HepG2 (cell line): ENCODE measurements at regions not wholly inside any gene's neighbourhood (a gene's known extent, or its start where the extent isn't known, plus 50 kb on each side); places are given as distances from the start of the nearest gene placed in this dataset.

ENCODE experiments used
- ATAC-seq: fragments of 200-7000 bp; cut with Tn5 transposase; 3 replicates; pipeline ENCODE4 v1.9.1; 2020; ENCODE audit warnings: mild to moderate bottlenecking, moderate library complexity
- BruUV-seq: library from RNA; stranded (reverse); fragments of 400-500 nt; replicated peaks from 2 replicates; lab custom pipeline; 2021; lab: Mats Ljungman, UMichigan
- CTCF ChIA-PET: fragments of 300-600 bp; formaldehyde crosslinking; extraction: SDS; loops from one replicate; lab custom pipeline; 2021; ENCODE audit warnings: low total read pairs, inconsistent platforms, low intra/inter-chr PET ratio; lab: Yijun Ruan, JAX
- POLR2A ChIA-PET: fragments of 350-600 bp; sonication (Branson Sonifier 250); formaldehyde crosslinking; loops from one replicate; lab custom pipeline; 2020; ENCODE audit warnings: antibody characterized with exemption, inconsistent platforms; lab: Yijun Ruan, JAX
- DNase-seq: peaks from one replicate; pipeline ENCODE4 v3.0.0-alpha.2; 2015; ENCODE audit warnings: low spot score
- FAIRE-seq: peaks from 3 replicates; lab custom pipeline; 2011; peaks lifted over from hg19 to GRCh38; lab: Jason Lieb, UNC
- H2AFZ ChIP-seq: one replicate; pipeline ENCODE4 v1.6.1; 2011; ENCODE audit warnings: low read length, inconsistent platforms
- H3K27ac ChIP-seq: fragments of 300-600 bp; 3 replicates; pipeline ENCODE4 v1.8.0; 2011; ENCODE audit warnings: mixed run types, mild to moderate bottlenecking, mixed read lengths, low read length, inconsistent platforms; ENCODE audit not compliant: insufficient read depth; ENCODE audit errors: extremely low read length
- H3K27me3 ChIP-seq, 2 experiments: fragments of 200-600 bp in 1 of 2; 2 replicates in 1 of 2; 3 replicates in 1 of 2; pipeline versions ENCODE4 v1.6.0 to v1.8.0; 2011; ENCODE audit warnings: low read length in 2 of 2, mild to moderate bottlenecking in 2 of 2, moderate library complexity in 2 of 2, inconsistent platforms in 1 of 2; ENCODE audit not compliant: insufficient read depth in 2 of 2, control insufficient read depth in 1 of 2
- H3K36me3 ChIP-seq, 2 experiments: fragments of 200-600 bp in 1 of 2; replicated peaks in 1 of 2; 2 replicates in 1 of 2; 3 replicates in 1 of 2; pipeline versions ENCODE4 v1.5.1 to v1.8.0; 2011; ENCODE audit warnings: low read length in 2 of 2, inconsistent platforms in 1 of 2; ENCODE audit not compliant: insufficient read depth in 2 of 2, control insufficient read depth in 1 of 2
- H3K4me1 ChIP-seq: 2 replicates; pipeline ENCODE4 v1.5.1; 2012; ENCODE audit warnings: low read length, inconsistent platforms; ENCODE audit not compliant: insufficient read depth
- H3K4me2 ChIP-seq: 2 replicates; pipeline ENCODE4 v1.6.0; 2011; ENCODE audit warnings: low read depth, low read length, inconsistent platforms
- H3K4me3 ChIP-seq, 3 experiments: fragments of 200-600 bp in 1 of 3; sonication (generic), shearing (Covaris generic) in 1 of 3; replicated peaks in 1 of 3; 2 replicates each; pipeline ENCODE4 v1.5.1; 2011 to 2016; ENCODE audit warnings: low read length in 3 of 3, inconsistent platforms in 2 of 3, low read depth in 2 of 3, mild to moderate bottlenecking in 2 of 3, control low read depth in 1 of 3, mixed read lengths in 1 of 3; ENCODE audit not compliant: insufficient read depth in 1 of 3
- H3K79me2 ChIP-seq: one replicate; pipeline ENCODE4 v1.6.1; 2011; ENCODE audit warnings: low read length, inconsistent platforms; ENCODE audit not compliant: insufficient read depth
- H3K9ac ChIP-seq: 2 replicates; pipeline ENCODE4 v1.6.0; 2011; ENCODE audit warnings: mild to moderate bottlenecking, low read depth, low read length, inconsistent platforms; ENCODE audit not compliant: insufficient read depth
- H3K9me3 ChIP-seq: 2 replicates; pipeline ENCODE4 v1.5.1; 2012; ENCODE audit warnings: mild to moderate bottlenecking, low read length
- H4K20me1 ChIP-seq: 2 replicates; pipeline ENCODE4 v1.6.0; 2011; ENCODE audit warnings: inconsistent platforms, mild to moderate bottlenecking, low read length, moderate library complexity; ENCODE audit not compliant: insufficient read depth
- ARNT ChIP-seq: fragments of 450-650 bp; IDR thresholded peaks from 2 replicates; pipeline ENCODE4 v1.6.1; 2017
- FOXA1 ChIP-seq, 2 experiments: fragments of 450-650 bp in 1 of 2; sonication (generic) in 1 of 2; formaldehyde crosslinking in 1 of 2; IDR thresholded peaks; 2 replicates each; pipeline versions ENCODE4 v1.4.0 to v1.6.1; 2016 to 2020; ENCODE audit warnings: missing genetic modification reagents in 1 of 2
- GABPB1 ChIP-seq: IDR thresholded peaks from 2 replicates; pipeline ENCODE4 v1.6.1; 2016; ENCODE audit warnings: mild to moderate bottlenecking, missing genetic modification reagents, moderate library complexity, missing compliant biosample characterization
- HOXA9 ChIP-seq: sonication (generic); formaldehyde crosslinking; IDR thresholded peaks from 2 replicates; pipeline ENCODE4 v1.8.1; 2022; ENCODE audit warnings: missing genetic modification reagents, mild to moderate bottlenecking, moderate library complexity, borderline replicate concordance
- MBNL3 ChIP-seq: fragments of 250-450 bp; sonication (Bioruptor Pico); conservative IDR thresholded peaks from 2 replicates; pipeline ENCODE4 v1.8.0; 2022; ENCODE audit warnings: mild to moderate bottlenecking, inconsistent platforms
- SMC3 ChIP-seq: IDR thresholded peaks from 2 replicates; pipeline ENCODE4 v1.6.1; 2011; ENCODE audit warnings: low read length, improper control_type of control experiment
- STAG1 ChIP-seq: sonication (generic); formaldehyde crosslinking; IDR thresholded peaks from 2 replicates; pipeline ENCODE4 v1.4.0; 2020; ENCODE audit warnings: missing genetic modification reagents
- TEAD3 ChIP-seq: optimal IDR thresholded peaks from 2 replicates; pipeline ENCODE3; 2016; ENCODE audit warnings: borderline replicate concordance
- U2AF2 ChIP-seq: fragments of 200-400 bp; formaldehyde crosslinking; IDR thresholded peaks from 2 replicates; pipeline ENCODE4 v1.6.1; 2017; ENCODE audit warnings: low read depth, mild to moderate bottlenecking, low read length
- ZBTB42 ChIP-seq: sonication (generic); formaldehyde crosslinking; IDR thresholded peaks from 2 replicates; pipeline ENCODE4 v1.5.0; 2020; ENCODE audit warnings: mild to moderate bottlenecking, missing genetic modification reagents
- ZFYVE20 ChIP-seq: sonication (generic); formaldehyde crosslinking; IDR thresholded peaks from 2 replicates; pipeline ENCODE4 v1.8.0; 2023; ENCODE audit warnings: low read depth, mild to moderate bottlenecking, moderate library complexity, missing genetic modification reagents, borderline replicate concordance
- ZKSCAN5 ChIP-seq: sonication (generic); formaldehyde crosslinking; IDR thresholded peaks from 2 replicates; pipeline ENCODE4 v1.5.1; 2020; ENCODE audit warnings: mild to moderate bottlenecking, missing genetic modification reagents
- ZNF253 ChIP-seq: sonication (generic); formaldehyde crosslinking; IDR thresholded peaks from 2 replicates; pipeline ENCODE4 v1.8.0; 2022; ENCODE audit warnings: mild to moderate bottlenecking, missing genetic modification reagents, borderline replicate concordance
- ZNF331 ChIP-seq: sonication (generic); formaldehyde crosslinking; IDR thresholded peaks from 2 replicates; pipeline ENCODE4 v1.4.0; 2020; ENCODE audit warnings: missing genetic modification reagents
- ZNF367 ChIP-seq: sonication (generic); formaldehyde crosslinking; IDR thresholded peaks from 2 replicates; pipeline ENCODE4 v1.4.0; 2020; ENCODE audit warnings: missing genetic modification reagents, borderline replicate concordance
- ZNF501 ChIP-seq: sonication (generic); formaldehyde crosslinking; IDR thresholded peaks from 2 replicates; pipeline ENCODE4 v1.5.1; 2020; ENCODE audit warnings: mild to moderate bottlenecking, moderate library complexity, missing genetic modification reagents
- ZNF572 ChIP-seq: sonication (generic); formaldehyde crosslinking; IDR thresholded peaks from 2 replicates; pipeline ENCODE4 v1.5.1; 2020; ENCODE audit warnings: mild to moderate bottlenecking, missing genetic modification reagents
- ZNF672 ChIP-seq: sonication (generic); formaldehyde crosslinking; IDR thresholded peaks from 2 replicates; pipeline ENCODE4 v1.8.1; 2022; ENCODE audit warnings: missing genetic modification reagents
- ZNF775 ChIP-seq: sonication (generic); formaldehyde crosslinking; IDR thresholded peaks from 2 replicates; pipeline ENCODE4 v1.4.0; 2020; ENCODE audit warnings: missing genetic modification reagents, mild to moderate bottlenecking, moderate library complexity, borderline replicate concordance
- WGBS: methylation state at CpG from one replicate; pipeline ENCODE4 v1.1.6; 2017; ENCODE audit warnings: low lambda C conversion rate; 5-methylcytosine and 5-hydroxymethylcytosine counted together
- in situ Hi-C: cut with HindIII; loops from 2 replicates; pipeline ENCODE4 v1.10.0; 2017; ENCODE audit warnings: low pct_unique_long_range_greater_than_20kb; ENCODE audit not compliant: extremely low pct_ligation_motif_present
- intact Hi-C: fragments of 100-400 bp; cut with micrococcal nuclease; formaldehyde crosslinking; loops from one replicate; pipeline ENCODE4 v1.10.0; 2022; ENCODE audit not compliant: unreplicated experiment
- TF ChIP-seq, protein P1 (sequence below): sonication (generic); formaldehyde crosslinking; IDR thresholded peaks from 2 replicates; pipeline ENCODE4 v1.9.0; 2022; ENCODE audit warnings: missing genetic modification reagents, mild to moderate bottlenecking, borderline replicate concordance
- TF ChIP-seq, protein P2 (sequence below): sonication (generic); formaldehyde crosslinking; IDR thresholded peaks from 2 replicates; pipeline ENCODE4 v1.9.0; 2021; ENCODE audit warnings: missing genetic modification reagents, borderline replicate concordance

DNA sequence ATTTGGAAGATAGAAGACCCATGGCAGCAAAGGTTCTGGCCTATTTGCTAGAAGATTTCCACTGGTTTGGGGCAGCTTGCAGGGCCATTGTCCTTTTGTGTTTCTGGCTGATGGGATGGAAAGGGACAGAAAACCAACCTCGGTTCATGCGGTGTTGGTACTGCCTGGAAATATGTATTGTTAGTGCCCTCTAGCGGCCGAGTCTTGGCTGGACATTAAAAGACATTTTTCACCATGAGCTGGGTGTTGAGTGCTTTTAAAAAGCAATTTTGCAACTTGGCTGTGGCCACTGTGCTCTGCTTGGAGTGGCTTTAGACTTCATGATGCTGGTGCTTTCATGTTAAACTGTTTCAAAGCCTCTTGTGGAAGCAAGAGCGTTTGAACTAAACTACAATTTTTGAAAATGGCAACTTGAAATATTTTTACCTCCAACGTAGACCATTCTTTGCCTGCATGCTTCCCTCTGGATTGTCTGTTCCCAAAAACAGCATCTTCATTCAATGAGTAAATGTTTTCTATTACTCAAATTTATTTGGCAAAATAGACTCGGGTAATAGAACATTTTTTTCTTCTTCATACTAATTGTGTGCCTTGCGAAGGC lies 102.7 kb upstream of the TBX5 start:
- peak; percentile 68 for FAIRE-seq
- no peak overlapping the region for H3K27ac ChIP-seq
- H3K4me3 ChIP-seq = no peak overlapping the region
- ATAC-seq = peak; percentile 73
- BruUV-seq = no TSS peak
- H3K36me3 ChIP-seq = no peaks in the 10 kb centered on the region
- CTCF ChIA-PET = interaction anchor here (0.8 to 2.1 kb wide), 5 partner anchors 128 to 1435 kb away, joined by 3 to 24 read pairs (median 3); partner anchors contain the start of gene RBM19
- peaks cover 0 to 12% of the 10 kb centered on the region in 2 experiments; a peak in 1 of 5 replicates for H3K27me3 ChIP-seq
- DNase-seq = peak; percentile 71
- no peak overlapping the region for H2AFZ ChIP-seq
- H3K9me3 ChIP-seq = no peaks in the 10 kb centered on the region
- intact Hi-C loops (loop anchor here (1.0 to 5.0 kb wide), 4 partner anchors 151 to 528 kb away; no protein-coding TSS in a partner anchor), in situ Hi-C loops (loop anchor here (10.0 kb wide), 1 partner anchor 524 kb away; no protein-coding TSS in a partner anchor)
- POLR2A ChIA-PET = no interaction called here
- no peak overlapping the region for H3K9ac ChIP-seq
- H3K79me2 ChIP-seq = no peaks in the 10 kb centered on the region
- no peaks in the 10 kb centered on the region for H4K20me1 ChIP-seq
- no peaks in the 10 kb centered on the region for H3K4me1 ChIP-seq
- no peak overlapping the region for H3K4me2 ChIP-seq
- WGBS = 25% methylated on average over 8 of the region's 8 CpGs
- TF ChIP-seq ZNF572 = no peak
- TF ChIP-seq HOXA9 = no peak
- TF ChIP-seq U2AF2 = no peak
- peak; percentile 87 for TF ChIP-seq ZNF331 (CRISPR knock-in tag)
- TF ChIP-seq ARNT = no peak
- TF ChIP-seq STAG1 (CRISPR knock-in tag) = peak; percentile 80
- TF ChIP-seq ZNF672 (CRISPR knock-in tag) = no peak
- no peak for TF ChIP-seq ZFYVE20 (CRISPR knock-in tag)
- TF ChIP-seq ZNF775 (CRISPR knock-in tag) = no peak
- no peak for TF ChIP-seq GABPB1 (CRISPR knock-in tag)
- no peak for TF ChIP-seq MBNL3
- TF ChIP-seq ZKSCAN5 (CRISPR knock-in tag) = no peak
- TF ChIP-seq FOXA1 (IDR thresholded peaks at IDR 0.05) = no peak
- no peak for TF ChIP-seq FOXA1 (CRISPR knock-in tag; IDR thresholded peaks at IDR 0.05)
- TF ChIP-seq TEAD3 = peak; percentile 25
- peak; percentile 76 for TF ChIP-seq SMC3
- TF ChIP-seq ZNF501 (CRISPR knock-in tag) = 0 out of 2 replicates have a peak, but pooled peaks have one; percentile 15
- TF ChIP-seq ZNF367 = no peak
- TF ChIP-seq, protein P1, sequence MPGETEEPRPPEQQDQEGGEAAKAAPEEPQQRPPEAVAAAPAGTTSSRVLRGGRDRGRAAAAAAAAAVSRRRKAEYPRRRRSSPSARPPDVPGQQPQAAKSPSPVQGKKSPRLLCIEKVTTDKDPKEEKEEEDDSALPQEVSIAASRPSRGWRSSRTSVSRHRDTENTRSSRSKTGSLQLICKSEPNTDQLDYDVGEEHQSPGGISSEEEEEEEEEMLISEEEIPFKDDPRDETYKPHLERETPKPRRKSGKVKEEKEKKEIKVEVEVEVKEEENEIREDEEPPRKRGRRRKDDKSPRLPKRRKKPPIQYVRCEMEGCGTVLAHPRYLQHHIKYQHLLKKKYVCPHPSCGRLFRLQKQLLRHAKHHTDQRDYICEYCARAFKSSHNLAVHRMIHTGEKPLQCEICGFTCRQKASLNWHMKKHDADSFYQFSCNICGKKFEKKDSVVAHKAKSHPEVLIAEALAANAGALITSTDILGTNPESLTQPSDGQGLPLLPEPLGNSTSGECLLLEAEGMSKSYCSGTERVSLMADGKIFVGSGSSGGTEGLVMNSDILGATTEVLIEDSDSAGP (CRISPR knock-in tag) = no peak
- TF ChIP-seq ZBTB42 (CRISPR knock-in tag) = no peak
- TF ChIP-seq, protein P2, sequence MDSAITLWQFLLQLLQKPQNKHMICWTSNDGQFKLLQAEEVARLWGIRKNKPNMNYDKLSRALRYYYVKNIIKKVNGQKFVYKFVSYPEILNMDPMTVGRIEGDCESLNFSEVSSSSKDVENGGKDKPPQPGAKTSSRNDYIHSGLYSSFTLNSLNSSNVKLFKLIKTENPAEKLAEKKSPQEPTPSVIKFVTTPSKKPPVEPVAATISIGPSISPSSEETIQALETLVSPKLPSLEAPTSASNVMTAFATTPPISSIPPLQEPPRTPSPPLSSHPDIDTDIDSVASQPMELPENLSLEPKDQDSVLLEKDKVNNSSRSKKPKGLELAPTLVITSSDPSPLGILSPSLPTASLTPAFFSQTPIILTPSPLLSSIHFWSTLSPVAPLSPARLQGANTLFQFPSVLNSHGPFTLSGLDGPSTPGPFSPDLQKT (CRISPR knock-in tag) = no peak
- TF ChIP-seq ZNF253 = no peak
